Caco-2 (cell line): ENCODE measurements at regions not wholly inside any gene's neighbourhood (a gene's known extent, or its start where the extent isn't known, plus 50 kb on each side); places are given as distances from the start of the nearest gene placed in this dataset.

ENCODE experiments used
- BruUV-seq: library from RNA; stranded (reverse); fragments of 400-500 nt; replicated peaks from 2 replicates; lab custom pipeline; 2021; lab: Mats Ljungman, UMichigan
- CTCF ChIA-PET: fragments of 300-600 bp; sonication (Branson Sonifier 250); formaldehyde crosslinking; loops from one replicate; lab custom pipeline; 2022; ENCODE audit warnings: antibody characterized with exemption; lab: Charles Lee
- POLR2A ChIA-PET: fragments of 300-600 bp; sonication (Branson Sonifier 250); formaldehyde crosslinking; loops from one replicate; lab custom pipeline; 2022; ENCODE audit warnings: antibody characterized with exemption; lab: Charles Lee
- DNase-seq, 2 experiments: peaks; one replicate each; pipeline versions ENCODE4 v3.0.0 to v3.0.0-alpha.2; 2020 to 2022
- H3K27me3 ChIP-seq: replicated peaks from 2 replicates; pipeline ENCODE4 v1.6.0; 2011; ENCODE audit warnings: low read length; ENCODE audit not compliant: control insufficient read depth, insufficient read depth
- H3K36me3 ChIP-seq: 2 replicates; pipeline ENCODE4 v1.5.1; 2011; ENCODE audit warnings: low read length; ENCODE audit not compliant: control insufficient read depth, insufficient read depth
- H3K4me1 ChIP-seq: fragments of 250-450 bp; sonication (Bioruptor Pico); 2 replicates; pipeline ENCODE4 v1.5.1; 2020; ENCODE audit warnings: mild to moderate bottlenecking
- H3K4me3 ChIP-seq: 2 replicates; pipeline ENCODE4 v1.5.1; 2011; ENCODE audit warnings: low read depth, mild to moderate bottlenecking, control low read depth, low read length
- H3K9me3 ChIP-seq: fragments of 250-450 bp; sonication (Bioruptor Pico); 2 replicates; pipeline ENCODE4 v1.5.1; 2020; ENCODE audit warnings: mild to moderate bottlenecking, moderate library complexity
- H3K27ac Mint-ChIP-seq: one replicate; pipeline ENCODE4 v1.8.0; 2022; ENCODE audit warnings: mixed read lengths; ENCODE audit not compliant: unreplicated experiment
- H3K27me3 Mint-ChIP-seq: one replicate; pipeline ENCODE4 v1.8.0; 2022; ENCODE audit warnings: mixed read lengths; ENCODE audit not compliant: insufficient read depth, unreplicated experiment
- H3K36me3 Mint-ChIP-seq: one replicate; pipeline ENCODE4 v1.8.0; 2022; ENCODE audit warnings: mild to moderate bottlenecking, mixed read lengths; ENCODE audit not compliant: insufficient read depth, unreplicated experiment
- H3K4me1 Mint-ChIP-seq: one replicate; pipeline ENCODE4 v1.8.0; 2022; ENCODE audit warnings: low read depth, mixed read lengths; ENCODE audit not compliant: unreplicated experiment
- H3K4me3 Mint-ChIP-seq: one replicate; pipeline ENCODE4 v1.8.0; 2022; ENCODE audit warnings: mild to moderate bottlenecking, moderate library complexity, mixed read lengths; ENCODE audit not compliant: unreplicated experiment
- H3K9me3 Mint-ChIP-seq: one replicate; pipeline ENCODE4 v1.8.0; 2022; ENCODE audit warnings: mixed read lengths; ENCODE audit not compliant: unreplicated experiment
- intact Hi-C: fragments of 100-400 bp; cut with micrococcal nuclease; formaldehyde crosslinking; loops from one replicate; pipeline ENCODE4 v1.10.0; 2022; ENCODE audit not compliant: unreplicated experiment
- TF ChIP-seq, protein P1 (sequence below), 2 experiments: fragments of 200-600 bp in 1 of 2; IDR thresholded peaks; 1 replicate in 1 of 2; 2 replicates in 1 of 2; pipeline versions ENCODE4 v1.5.1 to v1.8.0; 2011 to 2022; ENCODE audit warnings: antibody characterized with exemption in 1 of 2, control low read depth in 1 of 2, inconsistent platforms in 1 of 2, low read depth in 1 of 2, low read length in 1 of 2, mild to moderate bottlenecking in 1 of 2, moderate library complexity in 1 of 2; ENCODE audit not compliant: insufficient read depth in 1 of 2, severe bottlenecking in 1 of 2, unreplicated experiment in 1 of 2

DNA sequence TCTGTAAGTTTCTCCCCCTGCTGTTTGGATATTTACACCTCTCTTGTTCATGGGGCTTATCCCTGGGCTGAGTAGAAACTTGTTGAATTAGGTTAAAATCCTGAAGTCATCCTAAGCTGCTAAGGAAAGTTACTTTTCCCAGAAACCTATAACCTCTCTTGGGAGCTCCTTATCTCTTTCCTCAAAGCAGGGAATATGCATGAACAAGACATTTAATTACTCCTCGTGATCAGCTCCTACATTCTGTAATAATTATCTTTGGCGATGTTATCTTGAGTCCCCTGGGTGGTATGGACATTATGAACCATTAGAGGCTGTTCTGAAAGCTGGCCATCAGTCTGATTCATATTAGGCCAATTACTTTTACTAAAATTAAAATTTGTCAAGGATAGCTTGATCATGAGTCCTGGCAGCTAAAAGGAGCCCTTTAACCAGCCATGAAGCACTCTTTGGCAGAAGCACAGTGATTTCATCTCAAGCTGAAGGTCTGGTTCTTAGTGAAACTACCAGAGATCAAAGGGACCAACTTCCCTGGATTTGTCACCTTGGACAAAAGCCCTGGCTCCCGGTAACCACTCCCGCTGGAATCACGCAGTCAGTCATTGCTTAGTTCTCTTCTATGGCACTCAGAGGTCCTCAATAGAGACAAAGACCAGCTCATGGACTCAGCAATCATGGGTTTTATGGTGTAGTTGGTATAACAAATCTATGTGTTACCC lies 811.8 kb downstream of the UQCRFS1 start:
- intact Hi-C loops = no loop called here
- Mint-ChIP-seq H3K4me1 (no peaks in the 10 kb centered on the region), H3K9me3 (peaks cover 13% of the 10 kb centered on the region), H3K4me3 (no peak overlapping the region), H3K27me3 (peaks cover 18% of the 10 kb centered on the region), H3K27ac (no peak overlapping the region), H3K36me3 (no peaks in the 10 kb centered on the region)
- Histone ChIP-seq H3K36me3 (no peaks in the 10 kb centered on the region), H3K9me3 (no peaks in the 10 kb centered on the region), H3K4me1 (no peaks in the 10 kb centered on the region), H3K27me3 (no peaks in the 10 kb centered on the region), H3K4me3 (no peak overlapping the region)
- BruUV-seq = no TSS peak
- CTCF ChIA-PET = no interaction called here
- DNase-seq = no peak
- POLR2A ChIA-PET = no interaction called here
- TF ChIP-seq, protein P1, sequence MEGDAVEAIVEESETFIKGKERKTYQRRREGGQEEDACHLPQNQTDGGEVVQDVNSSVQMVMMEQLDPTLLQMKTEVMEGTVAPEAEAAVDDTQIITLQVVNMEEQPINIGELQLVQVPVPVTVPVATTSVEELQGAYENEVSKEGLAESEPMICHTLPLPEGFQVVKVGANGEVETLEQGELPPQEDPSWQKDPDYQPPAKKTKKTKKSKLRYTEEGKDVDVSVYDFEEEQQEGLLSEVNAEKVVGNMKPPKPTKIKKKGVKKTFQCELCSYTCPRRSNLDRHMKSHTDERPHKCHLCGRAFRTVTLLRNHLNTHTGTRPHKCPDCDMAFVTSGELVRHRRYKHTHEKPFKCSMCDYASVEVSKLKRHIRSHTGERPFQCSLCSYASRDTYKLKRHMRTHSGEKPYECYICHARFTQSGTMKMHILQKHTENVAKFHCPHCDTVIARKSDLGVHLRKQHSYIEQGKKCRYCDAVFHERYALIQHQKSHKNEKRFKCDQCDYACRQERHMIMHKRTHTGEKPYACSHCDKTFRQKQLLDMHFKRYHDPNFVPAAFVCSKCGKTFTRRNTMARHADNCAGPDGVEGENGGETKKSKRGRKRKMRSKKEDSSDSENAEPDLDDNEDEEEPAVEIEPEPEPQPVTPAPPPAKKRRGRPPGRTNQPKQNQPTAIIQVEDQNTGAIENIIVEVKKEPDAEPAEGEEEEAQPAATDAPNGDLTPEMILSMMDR (IDR thresholded peaks at IDR 0.05; ENCODE audit: insufficient read depth in 1 of 2, low read depth in 1 of 2, low read length in 1 of 2, severe bottlenecking in 1 of 2, unreplicated experiment in 1 of 2) = no peak

DNA sequence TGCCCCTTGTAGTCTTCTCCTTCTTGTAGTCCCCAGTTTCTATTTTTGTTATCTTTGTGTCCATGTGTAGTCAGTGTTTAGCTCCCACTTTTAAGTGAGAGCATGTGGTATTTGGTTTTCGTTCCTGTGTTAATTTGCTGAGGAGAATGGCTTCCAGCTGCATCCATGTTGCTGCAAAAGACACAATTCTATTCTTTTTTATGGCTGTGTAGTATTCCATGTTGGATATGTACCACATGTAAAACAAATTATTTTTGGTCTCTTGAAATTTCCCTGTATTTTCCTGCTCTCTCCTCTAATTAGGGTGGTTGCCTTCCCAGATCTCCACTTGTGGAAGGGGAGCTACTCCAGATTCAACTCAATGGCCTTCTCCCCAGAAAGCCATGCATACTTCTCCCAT lies 813.8 kb downstream of the UQCRFS1 start:
- H3K9me3 ChIP-seq = no peaks in the 10 kb centered on the region

DNA sequence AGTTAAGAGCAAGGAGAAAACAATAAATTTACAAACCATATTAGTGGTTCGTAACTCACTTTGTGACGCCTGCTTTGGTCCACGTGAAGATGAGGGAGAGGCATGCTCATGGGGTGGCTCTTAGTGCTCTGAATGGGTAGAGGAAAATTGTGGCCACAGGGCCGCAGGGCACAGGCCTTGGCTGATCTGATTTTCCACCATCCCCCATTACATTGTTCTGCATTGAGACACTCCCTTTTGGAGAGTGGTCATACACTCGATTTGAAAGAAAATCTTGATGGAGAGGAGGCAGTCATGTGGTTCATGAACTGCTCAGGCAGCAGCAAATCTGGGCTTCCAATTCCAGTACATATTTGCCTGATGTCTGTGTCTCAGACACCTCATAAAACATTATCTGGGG lies 815.2 kb downstream of the UQCRFS1 start:
- Histone ChIP-seq H3K4me3 (no peak overlapping the region), H3K9me3 (no peaks in the 10 kb centered on the region), H3K4me1 (no peaks in the 10 kb centered on the region), H3K27me3 (no peaks in the 10 kb centered on the region), H3K36me3 (no peaks in the 10 kb centered on the region)
- Mint-ChIP-seq H3K9me3 (peaks cover 13% of the 10 kb centered on the region), H3K36me3 (no peaks in the 10 kb centered on the region), H3K4me3 (no peak overlapping the region), H3K27me3 (no peaks in the 10 kb centered on the region), H3K27ac (no peak overlapping the region), H3K4me1 (no peaks in the 10 kb centered on the region)
- DNase-seq = no peak
- POLR2A ChIA-PET = no interaction called here
- intact Hi-C loops = no loop called here
- no TSS peak for BruUV-seq
- TF ChIP-seq, protein P1 (IDR thresholded peaks at IDR 0.05; ENCODE audit: insufficient read depth in 1 of 2, low read depth in 1 of 2, low read length in 1 of 2, severe bottlenecking in 1 of 2, unreplicated experiment in 1 of 2) = no peak
- CTCF ChIA-PET = no interaction called here

More for the DNA sequence above, 813.8 kb downstream of the UQCRFS1 start:
- Histone ChIP-seq H3K36me3 (no peaks in the 10 kb centered on the region), H3K27me3 (no peaks in the 10 kb centered on the region), H3K4me3 (no peak overlapping the region), H3K4me1 (no peaks in the 10 kb centered on the region)
- no peak for DNase-seq
- H3K27me3 Mint-ChIP-seq = peaks cover 7% of the 10 kb centered on the region
- TF ChIP-seq, protein P1 (IDR thresholded peaks at IDR 0.05; ENCODE audit: insufficient read depth in 1 of 2, low read depth in 1 of 2, low read length in 1 of 2, severe bottlenecking in 1 of 2, unreplicated experiment in 1 of 2) = no peak
- H3K27ac Mint-ChIP-seq = no peak overlapping the region
- CTCF ChIA-PET = no interaction called here
- H3K4me3 Mint-ChIP-seq = no peak overlapping the region
- intact Hi-C loops = no loop called here
- no peaks in the 10 kb centered on the region for H3K4me1 Mint-ChIP-seq
- POLR2A ChIA-PET = no interaction called here
- H3K9me3 Mint-ChIP-seq = peaks cover 13% of the 10 kb centered on the region
- H3K36me3 Mint-ChIP-seq = no peaks in the 10 kb centered on the region
- BruUV-seq = no TSS peak
